ENCODE measurements at regions not wholly inside any gene's neighbourhood (a gene's known extent, or its start where the extent isn't known, plus 50 kb on each side); places are given as distances from the start of the nearest gene placed in this dataset.
A peak's percentile ranks its signal among the peaks of the same experiment; 100 is the strongest.

DNA sequence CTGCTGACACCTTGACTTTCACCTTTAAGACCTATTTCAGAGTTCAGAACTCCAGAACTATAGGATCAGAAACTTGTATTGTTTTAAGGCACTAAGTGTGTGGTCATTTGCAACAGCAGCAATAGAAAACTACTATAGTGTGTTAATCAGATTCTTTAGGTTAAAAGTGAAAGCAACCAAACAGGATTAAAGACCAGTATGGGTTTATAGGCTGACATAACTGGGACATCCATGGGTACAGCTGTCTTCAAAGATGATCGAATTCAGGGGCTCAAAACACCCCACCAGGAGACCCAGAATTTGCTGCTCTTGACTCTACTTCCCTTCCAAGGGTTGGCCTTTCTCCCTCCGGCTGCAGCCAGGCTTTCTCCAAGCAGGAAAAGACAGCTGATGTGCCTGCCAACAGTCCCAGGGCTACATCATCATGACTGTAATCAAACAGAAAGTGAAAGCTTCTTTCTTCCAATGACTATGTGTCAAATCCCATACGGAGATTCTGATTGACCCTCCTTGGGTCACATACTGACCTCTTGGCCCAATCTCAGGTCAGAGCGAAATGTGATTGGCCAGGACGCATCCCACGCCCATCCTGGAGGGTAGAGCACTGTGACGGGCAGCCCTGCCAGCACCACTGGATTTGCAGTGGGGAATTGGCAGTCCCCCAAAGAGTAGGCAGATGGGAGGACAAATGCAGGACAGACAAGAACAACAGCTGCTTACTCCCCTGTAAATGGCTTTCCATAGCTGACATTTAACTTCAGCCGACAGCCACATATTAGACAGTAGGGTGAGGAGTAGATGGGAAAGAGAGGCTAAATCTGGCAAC lies 51.4 kb upstream of the RNF7 start:
- Mint-ChIP-seq H3K27ac (peak overlapping the region; percentile 7 to 96 (median 90)), H3K4me3 (peak overlapping the region; percentile 62 to 91 (median 84)), H3K27me3 (no peaks in the 10 kb centered on the region), H3K9me3 (no peaks in the 10 kb centered on the region), H3K36me3 (no peaks in the 10 kb centered on the region), H3K4me1 (peaks cover 12 to 30% (median 22%) of the 10 kb centered on the region in 4 donors)
- Histone ChIP-seq H3K4me3 (ENCODE audit: low read length in 2 of 2) (peak overlapping the region; percentile 44 to 47), H3K4me1 (ENCODE audit: insufficient read depth, low read length) (peaks cover 11% of the 10 kb centered on the region), H3K27ac (ENCODE audit: low read depth, low read length) (no peak overlapping the region), H3K27me3 (ENCODE audit: insufficient read depth, low read length) (no peaks in the 10 kb centered on the region), H3K36me3 (ENCODE audit: insufficient read depth, low read length) (no peaks in the 10 kb centered on the region), H3K9me3 (ENCODE audit: control insufficient read depth in 1 of 2, low read length in 2 of 2) (no peaks in the 10 kb centered on the region)
- POLR2A ChIA-PET (ENCODE audit: partially characterized antibody) = interaction anchor here (0.6 kb wide), 1 partner anchor 344 kb away, joined by 3 read pairs; no protein-coding TSS in a partner anchor
- CTCF ChIA-PET (ENCODE audit: partially characterized antibody) = no interaction called here
- peak in 3 of 5 donors; percentile 7 to 24 (median 10) for DNase-seq
- intact Hi-C loops (cut with micrococcal nuclease) = no loop called here

Measured in CD4-positive, alpha-beta memory T cell (primary cell).